ENCODE measurements at regions not wholly inside any gene's neighbourhood (a gene's known extent, or its start where the extent isn't known, plus 50 kb on each side); places are given as distances from the start of the nearest gene placed in this dataset.

GRCh38 chr5:3347741-3348140 is 247.9 kb upstream of the IRX1 start:
- DNase-seq (ENCODE audit: extremely low spot score): no peak
- ChIA-PET POLR2A (no interaction called here), CTCF (no interaction called here)
- no peak for TF ChIP-seq ZNF384 (IDR thresholded peaks at IDR 0.05)
- TF ChIP-seq ELF4 (IDR thresholded peaks at IDR 0.05): no peak
- TF ChIP-seq ARNT (IDR thresholded peaks at IDR 0.05): no peak
- no peak for TF ChIP-seq HDGF (IDR thresholded peaks at IDR 0.05; ENCODE audit: borderline replicate concordance)
- TF ChIP-seq SUZ12 (IDR thresholded peaks at IDR 0.05): no peak
- no peak for TF ChIP-seq FOXM1 (IDR thresholded peaks at IDR 0.05; ENCODE audit: borderline replicate concordance)
- no peak for TF ChIP-seq SP1 (IDR thresholded peaks at IDR 0.05)
- no peak for TF ChIP-seq LEF1 (IDR thresholded peaks at IDR 0.05; ENCODE audit: borderline replicate concordance)
- no peak for TF ChIP-seq TARDBP (IDR thresholded peaks at IDR 0.05)
- no peak for TF ChIP-seq BHLHE40 (IDR thresholded peaks at IDR 0.05; ENCODE audit: borderline replicate concordance)
- no peak for TF ChIP-seq FOXK2 (IDR thresholded peaks at IDR 0.05)
- TF ChIP-seq CTBP1 (IDR thresholded peaks at IDR 0.05; ENCODE audit: borderline replicate concordance): no peak
- TF ChIP-seq L3MBTL2 (conservative IDR thresholded peaks at IDR 0.05): no peak
- TF ChIP-seq FOXA1 (IDR thresholded peaks at IDR 0.05): no peak
- TF ChIP-seq PKNOX1 (IDR thresholded peaks at IDR 0.05): no peak
- TF ChIP-seq NFRKB (IDR thresholded peaks at IDR 0.05): no peak

GRCh38 chr5:3346111-3346820 is 249.4 kb upstream of the IRX1 start:
- CTCF ChIA-PET: no interaction called here
- DNase-seq (ENCODE audit: extremely low spot score): no peak
- POLR2A ChIA-PET: no interaction called here
- no peak for TF ChIP-seq CTBP1 (IDR thresholded peaks at IDR 0.05; ENCODE audit: borderline replicate concordance)
- no peak for TF ChIP-seq LEF1 (IDR thresholded peaks at IDR 0.05; ENCODE audit: borderline replicate concordance)
- TF ChIP-seq ZNF384 (IDR thresholded peaks at IDR 0.05): no peak
- TF ChIP-seq L3MBTL2 (conservative IDR thresholded peaks at IDR 0.05): no peak
- TF ChIP-seq NFRKB (IDR thresholded peaks at IDR 0.05): no peak
- TF ChIP-seq TARDBP (IDR thresholded peaks at IDR 0.05): no peak
- no peak for TF ChIP-seq FOXA1 (IDR thresholded peaks at IDR 0.05)
- no peak for TF ChIP-seq SUZ12 (IDR thresholded peaks at IDR 0.05)
- no peak for TF ChIP-seq HDGF (IDR thresholded peaks at IDR 0.05; ENCODE audit: borderline replicate concordance)
- TF ChIP-seq SP1 (IDR thresholded peaks at IDR 0.05): no peak
- TF ChIP-seq ELF4 (IDR thresholded peaks at IDR 0.05): no peak
- TF ChIP-seq ARNT (IDR thresholded peaks at IDR 0.05): no peak
- no peak for TF ChIP-seq PKNOX1 (IDR thresholded peaks at IDR 0.05)
- no peak for TF ChIP-seq FOXK2 (IDR thresholded peaks at IDR 0.05)
- no peak for TF ChIP-seq BHLHE40 (IDR thresholded peaks at IDR 0.05; ENCODE audit: borderline replicate concordance)
- TF ChIP-seq FOXM1 (IDR thresholded peaks at IDR 0.05; ENCODE audit: borderline replicate concordance): no peak

GRCh38 chr5:3345195-3345594 is 250.4 kb upstream of the IRX1 start:
- ChIA-PET CTCF (no interaction called here), POLR2A (no interaction called here)
- TF ChIP-seq BHLHE40 (IDR thresholded peaks at IDR 0.05; ENCODE audit: borderline replicate concordance): no peak
- TF ChIP-seq HDGF (IDR thresholded peaks at IDR 0.05; ENCODE audit: borderline replicate concordance): no peak
- no peak for DNase-seq (ENCODE audit: extremely low spot score)

GRCh38 chr5:3344671-3345070 is 251.0 kb upstream of the IRX1 start:
- ChIA-PET CTCF (no interaction called here), POLR2A (no interaction called here)

GRCh38 chr5:3343911-3344310 is 251.7 kb upstream of the IRX1 start:
- CTCF ChIA-PET: no interaction called here
- DNase-seq (ENCODE audit: extremely low spot score): no peak
- POLR2A ChIA-PET: no interaction called here
- TF ChIP-seq FOXK2 (IDR thresholded peaks at IDR 0.05) (no peak), HDGF (IDR thresholded peaks at IDR 0.05; ENCODE audit: borderline replicate concordance) (no peak), NFRKB (IDR thresholded peaks at IDR 0.05) (no peak), FOXA1 (IDR thresholded peaks at IDR 0.05) (no peak), LEF1 (IDR thresholded peaks at IDR 0.05; ENCODE audit: borderline replicate concordance) (no peak), ZNF384 (IDR thresholded peaks at IDR 0.05) (no peak), PKNOX1 (IDR thresholded peaks at IDR 0.05) (no peak), CTBP1 (IDR thresholded peaks at IDR 0.05; ENCODE audit: borderline replicate concordance) (no peak)

More at GRCh38 chr5:3344671-3345070, 251.0 kb upstream of the IRX1 start:
- TF ChIP-seq ZNF384 (IDR thresholded peaks at IDR 0.05) (no peak), FOXA1 (IDR thresholded peaks at IDR 0.05) (no peak), TARDBP (IDR thresholded peaks at IDR 0.05) (no peak), PKNOX1 (IDR thresholded peaks at IDR 0.05) (no peak), LEF1 (IDR thresholded peaks at IDR 0.05; ENCODE audit: borderline replicate concordance) (no peak)
- DNase-seq (ENCODE audit: extremely low spot score): no peak

- CTCF ChIA-PET: no interaction called here
- no peak for TF ChIP-seq CTBP1 (IDR thresholded peaks at IDR 0.05; ENCODE audit: borderline replicate concordance)
- no peak for TF ChIP-seq L3MBTL2 (conservative IDR thresholded peaks at IDR 0.05)
- TF ChIP-seq TARDBP (IDR thresholded peaks at IDR 0.05): no peak
- TF ChIP-seq FOXK2 (IDR thresholded peaks at IDR 0.05): no peak
- no peak for TF ChIP-seq LEF1 (IDR thresholded peaks at IDR 0.05; ENCODE audit: borderline replicate concordance)
- no peak for TF ChIP-seq FOXM1 (IDR thresholded peaks at IDR 0.05; ENCODE audit: borderline replicate concordance)
- TF ChIP-seq HDGF (IDR thresholded peaks at IDR 0.05; ENCODE audit: borderline replicate concordance): no peak
- DNase-seq (ENCODE audit: extremely low spot score): no peak
- POLR2A ChIA-PET: no interaction called here
Observed at GRCh38 chr5:3343211-3343610, 252.4 kb upstream of the IRX1 start.

All from HEK293T (cell line).